Left renal cortex interstitium (tissue), 4 donors: ENCODE measurements at regions not wholly inside any gene's neighbourhood (a gene's known extent, or its start where the extent isn't known, plus 50 kb on each side); places are given as distances from the start of the nearest gene placed in this dataset.
A peak's percentile ranks its signal among the peaks of the same experiment; 100 is the strongest.

Source experiments
- DNase-seq, 4 donors: peaks; one replicate each; pipeline ENCODE4 v3.0.0-alpha.2; 2013; ENCODE audit warnings: low read depth in 4 of 4, low spot score in 2 of 4, missing footprints in 1 of 4

DNA sequence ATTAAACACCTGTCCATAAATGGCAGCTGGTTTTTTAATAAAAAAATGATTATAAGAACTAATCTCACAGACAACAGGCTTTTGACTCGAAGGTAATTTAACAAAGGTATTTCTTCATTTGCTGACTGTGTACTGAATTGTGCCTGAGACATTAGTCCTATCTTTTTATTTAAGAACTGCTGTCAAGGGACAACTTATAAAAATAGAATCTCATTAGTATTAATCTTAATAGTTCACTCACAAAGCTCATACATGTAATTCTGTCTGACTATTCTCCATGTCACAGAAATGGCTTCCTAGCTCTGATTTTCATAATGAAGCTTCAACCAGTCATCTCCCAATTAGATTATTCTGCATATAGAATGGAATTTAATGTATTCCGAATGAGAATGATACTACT lies 276.9 kb upstream of the PDZRN3 start:
- DNase-seq: no peak

DNA sequence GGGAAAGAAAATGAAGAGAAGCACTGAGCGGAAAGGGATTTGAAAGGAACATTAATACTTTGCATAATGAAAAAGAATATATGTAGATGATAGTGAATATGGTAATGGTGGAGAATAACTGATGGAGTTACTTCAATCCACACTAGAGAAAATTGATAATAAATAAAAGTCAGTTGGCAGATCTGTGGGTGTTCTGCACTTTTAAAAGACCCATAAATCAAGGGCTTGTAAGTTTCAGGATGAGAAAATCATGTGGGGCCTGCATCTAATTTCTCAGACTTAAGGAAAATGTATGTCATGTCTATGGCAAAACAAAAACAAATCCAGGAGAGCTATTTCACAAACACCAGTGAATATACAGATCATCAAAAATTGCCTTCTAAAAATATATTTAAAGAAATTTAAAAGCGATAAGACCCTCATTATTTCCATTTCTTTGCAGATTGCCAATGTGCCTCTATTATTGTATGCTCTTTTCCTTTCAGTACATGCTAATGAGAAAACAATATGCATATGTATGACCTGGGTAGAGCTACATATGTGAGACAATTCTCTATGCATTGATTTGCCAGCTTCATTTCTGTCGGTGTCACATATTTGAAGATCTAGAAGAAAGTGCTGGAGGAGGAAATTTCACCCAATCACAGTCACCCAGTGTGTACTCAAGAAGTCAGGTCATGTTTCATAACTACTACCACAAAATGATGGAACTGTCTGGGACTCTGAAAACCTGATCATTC lies 269.9 kb upstream of the PDZRN3 start:
- no peak for DNase-seq

DNA sequence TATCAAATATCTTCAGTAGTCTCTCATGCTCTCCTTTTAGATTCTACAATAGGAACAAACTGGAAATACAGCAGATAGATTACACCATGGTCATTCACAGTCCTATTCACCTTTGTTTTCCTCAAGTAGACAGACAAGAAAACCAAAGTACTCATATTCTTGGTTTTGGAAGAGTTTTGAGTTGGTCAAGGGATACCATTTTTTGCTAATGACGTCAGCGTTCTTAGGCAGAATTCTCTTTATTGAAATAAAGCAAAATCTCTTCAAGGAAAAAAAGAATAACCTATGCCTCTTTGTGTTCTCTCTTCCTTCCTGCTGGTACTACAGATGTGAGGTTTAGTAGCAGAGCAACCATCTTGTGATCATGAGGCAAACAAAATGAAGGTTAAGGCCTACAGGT lies 268.3 kb upstream of the PDZRN3 start:
- DNase-seq: no peak

DNA sequence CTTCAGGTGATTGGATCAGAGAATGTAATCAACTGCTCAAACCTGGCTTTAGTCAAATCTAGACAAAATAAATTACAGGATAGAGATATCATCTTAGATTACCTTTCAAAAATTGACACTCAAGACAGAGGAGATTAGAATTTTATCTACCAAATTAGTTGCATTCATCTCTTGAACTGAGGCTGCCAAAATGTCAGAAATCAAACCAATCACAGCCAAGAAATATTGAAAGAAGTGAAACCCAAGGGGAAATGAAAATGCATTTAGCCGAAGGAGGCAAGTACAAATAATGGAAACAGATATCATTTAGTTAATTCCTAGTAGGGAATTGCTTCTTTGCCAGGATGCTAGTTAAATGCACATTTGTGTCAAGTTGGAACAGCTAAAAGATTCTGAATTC lies 261.1 kb upstream of the PDZRN3 start:
- DNase-seq: no peak

DNA sequence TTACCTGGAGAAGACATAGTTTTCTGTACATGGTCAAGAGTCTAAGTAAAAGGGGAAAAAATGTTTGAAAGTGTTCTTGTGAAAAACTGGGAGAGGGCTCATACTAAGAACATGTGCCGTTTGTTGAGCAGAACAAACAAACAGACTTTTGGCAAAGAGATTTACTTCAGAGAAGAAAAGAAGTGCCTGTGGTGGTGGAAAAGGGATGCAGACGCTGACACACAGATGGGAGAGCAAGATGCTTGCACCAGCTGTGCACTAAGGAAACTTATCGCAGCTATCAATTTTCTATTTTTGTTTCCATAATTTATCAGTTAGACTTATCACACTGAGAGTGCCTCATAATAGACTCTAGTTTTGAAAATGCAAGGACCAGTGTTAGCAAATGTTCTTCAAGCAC lies 259.6 kb upstream of the PDZRN3 start:
- no peak for DNase-seq

DNA sequence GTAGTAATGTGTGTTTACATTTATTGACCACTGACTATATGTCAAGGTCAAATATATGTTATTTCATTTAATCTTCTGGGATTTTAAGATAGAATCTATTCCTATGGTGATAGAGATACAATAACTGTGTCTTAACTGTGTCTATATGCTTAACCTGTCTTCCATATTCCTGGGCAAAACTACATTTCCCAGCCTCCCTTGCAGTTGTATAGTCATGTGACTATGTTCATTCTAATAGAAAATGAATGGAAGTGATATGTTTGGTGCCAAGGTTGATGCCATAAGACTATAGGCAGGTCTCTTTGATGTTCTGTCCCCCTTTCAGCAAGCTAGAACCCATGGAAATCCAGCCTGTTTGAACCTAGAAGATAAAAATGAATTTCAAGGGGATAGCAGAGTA lies 258.8 kb upstream of the PDZRN3 start:
- DNase-seq: no peak

DNA sequence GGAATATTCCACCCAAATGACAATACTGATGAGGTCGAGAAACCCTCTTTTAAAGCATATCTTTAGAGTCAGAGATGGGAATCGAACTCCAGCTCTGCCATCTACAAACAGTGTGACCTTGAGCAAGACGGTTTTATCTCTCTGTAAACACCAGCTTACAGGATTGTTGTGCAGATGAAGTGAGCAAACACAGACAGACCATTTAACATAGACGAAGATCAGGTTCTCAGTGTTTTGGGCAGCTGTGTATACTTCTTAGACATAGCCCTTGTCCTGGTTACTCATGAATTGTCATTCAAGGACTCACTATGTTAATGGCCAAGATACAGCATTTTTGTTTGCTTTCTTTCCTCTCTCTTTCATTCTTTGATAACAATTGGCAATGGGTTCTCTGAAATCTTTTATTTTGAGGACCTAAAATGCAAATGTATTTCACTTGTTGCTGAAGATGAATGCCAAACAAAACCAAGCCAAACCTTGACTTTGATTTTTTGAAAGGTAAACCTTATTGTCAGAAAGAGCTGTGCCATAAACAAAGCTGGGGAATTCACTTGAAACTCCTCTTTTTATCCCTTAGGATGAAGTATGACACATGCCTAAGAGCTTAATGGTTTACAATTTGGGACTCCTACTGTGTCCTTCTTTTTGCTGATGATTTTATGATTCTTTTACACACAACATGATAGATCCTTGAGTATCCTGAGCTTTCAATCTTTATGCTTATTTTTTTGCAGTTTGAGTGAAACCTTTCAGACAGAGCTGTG lies 250.0 kb upstream of the PDZRN3 start:
- no peak for DNase-seq

DNA sequence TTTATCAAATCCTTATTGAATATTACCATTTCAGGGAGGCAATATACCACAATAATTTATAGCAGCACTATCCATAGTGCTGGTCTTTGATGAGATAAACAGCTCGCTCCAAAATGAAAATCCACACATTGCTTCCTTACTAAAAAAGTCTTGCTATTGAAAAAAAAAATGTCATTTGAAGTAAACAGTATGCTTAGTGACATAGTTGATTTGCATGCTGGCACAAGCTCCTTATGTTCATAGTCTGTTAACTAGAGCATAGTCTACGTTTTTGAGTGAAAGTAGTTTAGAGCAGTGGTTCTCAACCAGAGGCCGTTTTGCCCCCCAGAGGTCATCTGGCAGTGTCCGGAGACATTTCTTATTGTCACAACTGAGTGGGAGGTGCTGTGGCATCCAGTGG lies 249.4 kb upstream of the PDZRN3 start:
- no peak for DNase-seq

DNA sequence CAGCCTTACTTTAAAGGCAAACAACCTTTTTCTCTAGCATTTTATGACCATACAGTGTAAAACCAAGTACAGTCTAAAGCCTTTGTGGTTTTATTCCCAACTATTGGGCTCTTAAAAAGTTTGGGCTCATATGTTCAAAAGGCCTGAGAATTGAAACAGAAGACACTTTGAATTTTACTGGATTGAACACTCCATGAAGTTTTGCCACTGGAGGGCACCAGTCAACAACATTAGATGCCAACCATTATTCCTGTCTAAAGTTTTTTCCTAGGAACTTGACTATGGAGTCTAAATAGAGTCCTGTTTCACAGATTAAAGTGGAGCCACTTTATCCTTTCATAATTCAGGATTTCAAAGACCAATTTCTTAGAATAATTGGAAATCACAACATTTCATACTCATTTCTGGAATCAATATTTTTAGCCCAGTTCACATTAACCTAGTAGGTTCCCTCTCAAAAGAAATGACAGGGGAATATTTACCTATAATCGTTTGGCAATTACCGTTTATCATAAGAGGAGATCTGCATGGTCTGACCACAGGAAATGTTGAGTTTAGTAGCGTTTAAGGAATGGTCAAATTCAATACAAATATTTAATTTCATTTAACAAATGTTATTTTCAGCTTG lies 244.1 kb upstream of the PDZRN3 start:
- DNase-seq: peak; percentile 24 to 56 (median 30)

DNA sequence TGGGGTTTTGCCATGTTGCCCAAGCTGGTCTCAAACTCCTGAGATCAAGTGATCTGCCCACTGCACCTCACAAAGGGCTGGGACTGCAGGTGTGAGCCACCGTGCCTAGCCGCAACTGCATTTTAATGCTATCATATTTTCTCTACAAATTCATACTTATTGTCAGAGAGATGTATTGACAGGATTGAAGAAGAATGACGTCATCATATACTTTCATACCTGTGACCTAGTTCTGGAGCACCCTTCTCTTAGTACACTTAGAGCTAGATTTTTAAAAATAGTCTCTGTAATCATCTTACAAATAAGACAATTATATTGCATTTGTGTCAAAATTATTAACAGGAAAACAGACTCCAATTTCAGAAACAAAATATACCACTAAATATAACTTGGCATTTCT lies 242.8 kb upstream of the PDZRN3 start:
- DNase-seq: no peak

DNA sequence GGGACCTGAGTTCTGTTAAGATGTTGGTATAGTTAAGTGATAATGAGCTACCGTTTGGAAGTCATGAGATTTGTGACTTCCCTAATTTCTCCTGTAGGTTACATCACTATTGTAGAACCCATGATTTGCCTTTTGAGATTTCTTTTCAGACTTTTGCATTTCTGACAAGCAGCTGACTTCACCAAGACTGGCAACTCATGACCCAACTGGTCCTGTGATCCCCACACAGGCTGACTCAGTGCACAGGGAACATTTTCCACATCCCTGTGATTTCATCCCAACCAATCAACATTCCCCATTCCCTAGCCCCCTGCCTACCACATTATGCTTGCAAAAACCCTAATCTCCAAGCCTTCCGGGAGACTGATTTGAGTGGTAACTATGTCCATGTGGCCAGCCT lies 242.1 kb upstream of the PDZRN3 start:
- DNase-seq: no peak

DNA sequence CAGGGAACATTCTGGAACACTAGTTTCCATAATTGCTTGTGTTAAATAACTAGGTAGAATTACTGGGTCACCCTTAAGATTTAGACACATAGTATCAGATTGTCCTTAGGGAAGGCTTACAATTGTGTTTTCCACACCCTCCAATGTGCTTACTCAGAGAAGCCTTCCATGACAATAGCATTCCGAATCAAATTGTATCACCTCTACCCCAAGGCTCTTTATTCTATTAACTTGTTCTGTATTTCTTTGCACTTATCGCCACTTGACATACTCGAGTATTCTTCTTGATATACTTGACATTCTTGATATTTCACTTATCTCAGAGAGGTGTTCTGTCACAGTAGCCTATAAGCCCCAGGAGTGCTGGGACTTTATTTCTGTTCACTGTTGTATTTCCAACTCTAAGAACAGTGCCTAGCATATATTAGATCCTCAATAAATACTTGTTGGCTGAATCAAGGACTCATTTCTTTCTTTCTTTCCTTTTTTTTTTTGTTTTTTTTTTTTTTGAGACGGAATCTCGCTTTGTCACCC lies 238.9 kb upstream of the PDZRN3 start:
- DNase-seq: no peak

DNA sequence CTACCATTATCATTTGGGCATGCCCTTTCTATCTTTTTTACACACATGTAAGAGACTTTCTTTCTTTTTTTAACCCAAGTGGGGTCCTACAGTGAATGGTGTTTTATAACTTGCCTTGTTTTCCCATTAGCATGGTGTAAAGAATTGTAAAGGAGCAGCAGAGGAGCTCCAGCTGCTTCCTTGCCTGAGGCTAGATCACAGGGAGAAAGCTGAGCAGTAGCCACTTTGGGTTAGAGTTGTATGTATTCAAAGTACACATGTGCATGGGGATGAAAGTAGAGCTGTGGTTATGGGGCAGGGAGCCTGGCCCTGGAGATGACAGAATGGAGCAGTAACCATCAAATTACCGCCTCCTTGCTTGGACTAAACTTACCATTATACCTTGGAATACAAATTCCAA lies 231.1 kb upstream of the PDZRN3 start:
- DNase-seq: no peak

DNA sequence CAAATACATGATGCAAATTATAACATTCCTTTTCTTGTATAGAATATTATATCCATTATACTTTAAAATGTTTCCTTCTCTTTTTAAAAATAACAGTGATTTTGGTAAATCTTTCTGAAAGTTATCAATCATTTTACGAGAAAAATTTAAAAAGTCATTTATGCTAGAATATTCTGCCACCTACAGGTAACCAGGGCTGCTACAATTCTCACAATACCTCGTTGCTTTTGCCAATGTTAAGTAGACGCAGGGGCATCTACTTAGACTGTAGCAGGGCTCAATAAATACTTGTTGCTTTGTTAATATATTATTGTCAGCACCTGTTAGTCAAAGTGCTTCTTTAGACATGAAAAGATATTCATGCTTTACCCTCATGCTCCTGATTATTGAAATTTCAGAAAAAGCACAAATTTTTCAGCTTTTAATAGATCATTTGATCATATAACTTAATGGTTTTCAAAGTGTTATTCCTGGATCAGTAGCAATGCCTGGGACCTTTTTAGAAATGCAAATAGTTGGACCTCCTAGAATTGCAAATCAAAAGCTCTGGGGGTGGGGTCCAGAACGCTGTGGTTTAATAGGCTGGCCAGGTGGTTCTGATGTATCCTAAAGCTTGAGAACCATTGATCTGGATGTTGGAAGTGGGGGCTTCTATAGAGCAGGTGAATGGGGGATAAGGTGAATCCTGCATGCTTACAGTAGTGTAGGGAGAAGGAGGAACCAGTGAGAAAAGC lies 223.6 kb upstream of the PDZRN3 start:
- DNase-seq: no peak

DNA sequence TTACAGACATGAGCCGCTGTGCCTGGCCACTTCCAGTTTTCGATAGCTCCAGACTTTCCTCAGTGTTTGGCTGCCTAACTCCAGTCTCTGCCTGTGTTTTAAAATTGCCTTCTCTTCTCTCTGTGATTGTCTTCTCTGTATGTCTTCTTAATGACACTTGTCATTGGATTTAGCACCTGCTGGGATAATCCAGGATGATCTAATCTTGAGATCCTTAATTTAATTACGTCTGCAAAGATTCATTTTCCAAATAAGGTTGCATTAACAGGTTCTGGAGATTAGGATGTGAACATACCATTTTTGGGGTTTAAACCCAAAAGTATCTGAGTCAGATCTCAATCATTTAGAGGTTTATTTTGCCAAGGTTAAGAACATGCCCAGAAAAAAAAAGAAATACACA lies 222.2 kb upstream of the PDZRN3 start:
- no peak for DNase-seq

DNA sequence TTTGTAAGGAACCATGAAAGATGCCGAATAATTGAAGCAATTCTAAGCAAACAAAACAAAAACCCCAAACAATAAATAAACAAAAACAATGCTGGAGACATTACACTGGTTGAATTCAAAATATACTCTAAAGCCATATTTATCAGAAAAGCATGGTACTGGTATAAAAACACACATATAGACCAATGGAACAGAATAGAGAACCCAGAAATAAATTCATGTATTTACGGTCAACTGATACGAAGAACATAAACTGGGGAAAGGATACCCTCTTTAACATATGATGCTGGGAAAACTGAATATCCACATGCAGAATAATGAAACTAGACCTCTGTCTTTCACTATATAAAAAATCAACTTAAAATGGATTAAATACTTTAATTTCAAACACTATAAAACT lies 214.3 kb upstream of the PDZRN3 start:
- DNase-seq: no peak

DNA sequence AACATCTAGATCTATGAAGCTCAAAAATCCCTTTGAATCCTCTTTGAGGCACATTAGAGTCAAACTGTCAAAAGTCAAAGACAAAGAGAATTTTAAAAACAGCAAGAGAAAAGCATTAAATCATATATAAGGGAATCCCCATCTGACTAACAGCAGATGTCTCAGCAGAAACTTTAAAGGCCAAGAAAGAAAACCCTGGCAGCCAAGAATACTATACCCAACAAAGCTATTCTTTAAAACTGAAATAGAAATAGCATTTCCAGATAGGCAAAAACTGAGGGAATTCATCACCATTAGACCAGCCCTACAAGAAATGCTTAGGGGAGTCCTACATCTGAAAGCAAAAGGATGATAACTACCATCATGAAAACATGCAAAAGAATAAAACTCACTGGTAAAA lies 211.2 kb upstream of the PDZRN3 start:
- no peak for DNase-seq

DNA sequence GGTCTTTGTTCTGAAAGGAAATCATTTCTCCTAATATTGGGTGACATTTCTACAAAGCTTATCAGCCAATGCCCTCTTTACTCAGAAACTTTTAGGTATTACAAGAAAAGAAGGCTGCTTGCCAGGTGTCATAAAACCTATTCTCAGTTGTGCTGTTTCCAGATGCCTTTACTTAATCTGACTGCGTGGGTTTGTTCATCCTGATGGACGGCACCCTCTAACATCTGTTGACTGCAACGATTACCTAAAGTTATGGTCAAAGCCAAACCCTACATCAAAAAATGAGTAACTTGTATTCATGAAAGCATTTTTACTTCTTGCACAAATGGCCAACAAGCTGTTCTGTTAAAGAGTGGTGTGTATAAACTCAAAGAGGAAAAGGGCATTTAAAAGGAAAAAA lies 207.7 kb upstream of the PDZRN3 start:
- DNase-seq: no peak

DNA sequence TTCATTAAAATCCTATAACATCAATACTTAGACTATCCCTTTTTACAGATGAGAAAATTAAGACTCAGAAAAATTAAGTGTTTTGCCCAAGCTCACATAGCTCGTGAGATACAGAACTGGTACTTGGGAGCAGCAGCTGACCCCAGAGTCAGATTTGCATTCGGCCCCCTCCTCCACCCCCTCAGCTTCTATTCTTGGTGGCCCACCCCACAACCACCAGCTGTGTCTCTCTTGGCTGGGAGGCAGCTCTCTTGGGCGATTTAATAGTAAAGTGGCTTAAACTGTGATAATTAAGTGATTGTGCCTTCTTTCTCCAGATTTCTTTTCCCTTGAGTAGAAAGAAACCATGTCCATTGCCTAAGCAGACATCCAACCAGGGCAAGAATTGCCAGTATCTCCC lies 203.6 kb upstream of the PDZRN3 start:
- DNase-seq: no peak

DNA sequence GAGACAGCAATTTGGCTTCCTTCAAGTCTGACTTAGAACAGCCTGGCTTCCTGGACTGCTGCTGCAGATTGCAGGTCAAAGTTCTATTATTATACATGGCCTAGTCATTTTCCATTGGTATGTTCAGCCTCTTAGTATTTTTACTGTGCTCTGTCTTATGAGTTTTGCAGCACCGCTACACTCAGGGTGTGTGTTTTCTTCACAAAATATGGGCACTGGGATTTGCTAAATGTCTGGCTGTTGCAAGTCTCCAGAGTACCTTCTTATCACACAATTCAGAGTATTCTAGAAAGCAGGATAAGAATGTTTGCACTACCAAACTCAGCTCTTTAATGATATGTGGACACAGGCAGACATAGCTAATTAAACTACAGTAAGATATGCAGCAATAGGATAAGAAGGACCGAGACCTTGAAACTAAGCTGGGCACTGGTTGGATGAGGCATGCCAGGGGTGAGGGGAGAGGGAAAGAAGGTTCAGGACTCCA lies 203.0 kb upstream of the PDZRN3 start:
- DNase-seq: no peak

DNA sequence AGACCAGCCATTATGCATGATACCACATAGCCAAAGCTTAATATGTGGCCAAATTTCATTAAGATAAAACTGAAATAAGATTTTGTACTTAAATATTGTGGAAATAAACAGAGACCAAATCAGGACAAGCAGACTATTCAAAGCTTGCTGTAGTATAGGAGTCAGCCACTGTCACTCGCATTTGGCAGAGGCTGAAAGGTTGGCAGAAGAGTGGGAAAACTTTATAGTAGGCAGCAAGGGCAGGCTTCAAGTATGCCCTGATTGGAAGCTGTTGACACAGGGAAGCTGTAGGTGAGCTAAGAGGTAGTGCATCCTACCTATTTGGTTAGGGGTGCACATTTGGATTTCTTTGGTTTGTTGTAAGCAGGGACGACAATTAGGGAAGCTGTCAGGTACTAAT lies 202.5 kb upstream of the PDZRN3 start:
- no peak for DNase-seq
